ENCODE measurements at regions not wholly inside any gene's neighbourhood (a gene's known extent, or its start where the extent isn't known, plus 50 kb on each side); places are given as distances from the start of the nearest gene placed in this dataset.
"Not testable (repeated sequence)": the region's sequence is repeated elsewhere in the genome, so short reads cannot be mapped to it uniquely, and the experiment has no call there.

- Histone ChIP-seq H3K9me3 (ENCODE audit: control insufficient read depth, insufficient read depth, low read depth, low read length) (no peaks in the 10 kb centered on the region), H3K79me2 (ENCODE audit: control insufficient read depth, insufficient read depth, low read length) (no peaks in the 10 kb centered on the region), H3K27ac (ENCODE audit: insufficient read depth, low read length) (no peak overlapping the region), H3K4me1 (ENCODE audit: control insufficient read depth, extremely low read depth, insufficient read depth, low read length) (no peaks in the 10 kb centered on the region), H3K4me2 (ENCODE audit: extremely low read depth, insufficient read depth, low read length) (no peak overlapping the region), H3K36me3 (ENCODE audit: control insufficient read depth, insufficient read depth, low read length) (no peaks in the 10 kb centered on the region), H3K27me3 (ENCODE audit: control insufficient read depth, insufficient read depth, low read length) (no peaks in the 10 kb centered on the region), H4K20me1 (ENCODE audit: control insufficient read depth, extremely low read depth, insufficient read depth, low read length) (no peaks in the 10 kb centered on the region), H3K9ac (ENCODE audit: insufficient read depth, low read length) (no peak overlapping the region), H3K4me3 (replicated peaks in 1 of 4; ENCODE audit: control extremely low read depth in 1 of 4, insufficient read depth in 1 of 4, low read depth in 3 of 4, low read length in 4 of 4) (no peak overlapping the region), H2AFZ (ENCODE audit: low read length) (no peak overlapping the region)
- TF ChIP-seq EZH2 (IDR thresholded peaks at IDR 0.05; ENCODE audit: low read length, missing control alignments) (no peak), CTCF (conservative IDR thresholded peaks at IDR 0.05 in 1 of 2, IDR thresholded peaks at IDR 0.05 in 1 of 2; ENCODE audit: low read depth in 1 of 2, low read length in 2 of 2) (no peak)
- DNase-seq (ENCODE audit: low read depth in 2 of 2) = no peak
These were observed 145.5 kb upstream of the PLD5 start for GRCh38 chr1:242670019-242670418.

GRCh38 chr1:242662886-242663285, 138.4 kb upstream of the PLD5 start:
- Histone ChIP-seq H3K9me3 (ENCODE audit: control insufficient read depth, insufficient read depth, low read depth, low read length) (no peaks in the 10 kb centered on the region), H3K4me1 (ENCODE audit: control insufficient read depth, extremely low read depth, insufficient read depth, low read length) (no peaks in the 10 kb centered on the region), H3K27me3 (ENCODE audit: control insufficient read depth, insufficient read depth, low read length) (no peaks in the 10 kb centered on the region), H3K4me3 (replicated peaks in 1 of 4; ENCODE audit: control extremely low read depth in 1 of 4, insufficient read depth in 1 of 4, low read depth in 3 of 4, low read length in 4 of 4) (no peak overlapping the region), H3K36me3 (ENCODE audit: control insufficient read depth, insufficient read depth, low read length) (no peaks in the 10 kb centered on the region), H4K20me1 (ENCODE audit: control insufficient read depth, extremely low read depth, insufficient read depth, low read length) (no peaks in the 10 kb centered on the region), H3K9ac (ENCODE audit: insufficient read depth, low read length) (no peak overlapping the region), H3K27ac (ENCODE audit: insufficient read depth, low read length) (no peak overlapping the region), H3K4me2 (ENCODE audit: extremely low read depth, insufficient read depth, low read length) (no peak overlapping the region), H2AFZ (ENCODE audit: low read length) (no peak overlapping the region), H3K79me2 (ENCODE audit: control insufficient read depth, insufficient read depth, low read length) (no peaks in the 10 kb centered on the region)
- no peak for DNase-seq (ENCODE audit: low read depth in 2 of 2)
- TF ChIP-seq CTCF (conservative IDR thresholded peaks at IDR 0.05 in 1 of 2, IDR thresholded peaks at IDR 0.05 in 1 of 2; ENCODE audit: low read depth in 1 of 2, low read length in 2 of 2) (no peak), EZH2 (IDR thresholded peaks at IDR 0.05; ENCODE audit: low read length, missing control alignments) (no peak)

GRCh38 chr1:242653772-242654171, 129.3 kb upstream of the PLD5 start:
- not testable (repeated sequence) for H3K36me3 ChIP-seq (ENCODE audit: control insufficient read depth, insufficient read depth, low read length); H3K9me3 ChIP-seq (ENCODE audit: control insufficient read depth, insufficient read depth, low read depth, low read length); H4K20me1 ChIP-seq (ENCODE audit: control insufficient read depth, extremely low read depth, insufficient read depth, low read length); H3K4me2 ChIP-seq (ENCODE audit: extremely low read depth, insufficient read depth, low read length); H3K4me1 ChIP-seq (ENCODE audit: control insufficient read depth, extremely low read depth, insufficient read depth, low read length); H3K9ac ChIP-seq (ENCODE audit: insufficient read depth, low read length); H3K27ac ChIP-seq (ENCODE audit: insufficient read depth, low read length); H2AFZ ChIP-seq (ENCODE audit: low read length); H3K27me3 ChIP-seq (ENCODE audit: control insufficient read depth, insufficient read depth, low read length); DNase-seq (ENCODE audit: low read depth in 2 of 2); H3K79me2 ChIP-seq (ENCODE audit: control insufficient read depth, insufficient read depth, low read length); H3K4me3 ChIP-seq (replicated peaks in 1 of 4; ENCODE audit: control extremely low read depth in 1 of 4, insufficient read depth in 1 of 4, low read depth in 3 of 4, low read length in 4 of 4)

GRCh38 chr1:242651817-242652216, 127.3 kb upstream of the PLD5 start:
- no peak for DNase-seq (ENCODE audit: low read depth in 2 of 2)
- Histone ChIP-seq H3K4me1 (ENCODE audit: control insufficient read depth, extremely low read depth, insufficient read depth, low read length) (no peaks in the 10 kb centered on the region), H3K36me3 (ENCODE audit: control insufficient read depth, insufficient read depth, low read length) (no peaks in the 10 kb centered on the region), H3K9me3 (ENCODE audit: control insufficient read depth, insufficient read depth, low read depth, low read length) (no peaks in the 10 kb centered on the region), H3K4me3 (replicated peaks in 1 of 4; ENCODE audit: control extremely low read depth in 1 of 4, insufficient read depth in 1 of 4, low read depth in 3 of 4, low read length in 4 of 4) (no peak overlapping the region), H3K27ac (ENCODE audit: insufficient read depth, low read length) (no peak overlapping the region), H3K27me3 (ENCODE audit: control insufficient read depth, insufficient read depth, low read length) (no peaks in the 10 kb centered on the region), H4K20me1 (ENCODE audit: control insufficient read depth, extremely low read depth, insufficient read depth, low read length) (no peaks in the 10 kb centered on the region), H3K4me2 (ENCODE audit: extremely low read depth, insufficient read depth, low read length) (no peak overlapping the region), H2AFZ (ENCODE audit: low read length) (no peak overlapping the region), H3K79me2 (ENCODE audit: control insufficient read depth, insufficient read depth, low read length) (no peaks in the 10 kb centered on the region), H3K9ac (ENCODE audit: insufficient read depth, low read length) (no peak overlapping the region)
- TF ChIP-seq EZH2 (IDR thresholded peaks at IDR 0.05; ENCODE audit: low read length, missing control alignments) (no peak), CTCF (conservative IDR thresholded peaks at IDR 0.05 in 1 of 2, IDR thresholded peaks at IDR 0.05 in 1 of 2; ENCODE audit: low read depth in 1 of 2, low read length in 2 of 2) (no peak)
